GM19468 (cell line): ENCODE measurements at regions not wholly inside any gene's neighbourhood (a gene's known extent, or its start where the extent isn't known, plus 50 kb on each side); places are given as distances from the start of the nearest gene placed in this dataset.

Experiments used
- ATAC-seq: cut with Tn5 transposase; IDR thresholded peaks from one replicate; pipeline ENCODE4 v1.9.1; 2021; ENCODE audit warnings: mild to moderate bottlenecking, moderate library complexity, moderate number of reproducible peaks; ENCODE audit not compliant: unreplicated experiment; ENCODE audit errors: extremely low read depth

DNA sequence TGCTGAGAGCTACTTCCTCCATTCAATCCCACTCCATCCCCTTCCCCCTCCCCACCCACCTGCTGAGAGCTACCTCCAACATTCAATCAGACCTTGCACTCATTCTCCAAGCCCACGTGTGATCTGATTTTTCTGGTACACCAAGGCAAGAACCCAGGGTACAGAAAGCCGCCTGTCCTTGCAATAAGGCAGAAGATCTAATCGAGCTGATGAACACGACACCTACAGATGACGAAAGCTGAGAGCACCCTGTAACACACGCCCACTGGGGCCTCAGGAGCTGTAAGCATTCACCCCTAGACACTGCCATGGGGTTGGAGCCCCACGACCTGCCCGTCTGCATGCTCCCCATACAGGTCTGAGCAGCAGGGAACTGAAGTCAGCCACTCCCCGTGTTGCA lies 58.3 kb downstream of the TRIML1 start:
- no peak for ATAC-seq

- ATAC-seq: no peak
Observed at GRCh38 chr4:188198982-188199792, 59.9 kb downstream of the TRIML1 start.

DNA sequence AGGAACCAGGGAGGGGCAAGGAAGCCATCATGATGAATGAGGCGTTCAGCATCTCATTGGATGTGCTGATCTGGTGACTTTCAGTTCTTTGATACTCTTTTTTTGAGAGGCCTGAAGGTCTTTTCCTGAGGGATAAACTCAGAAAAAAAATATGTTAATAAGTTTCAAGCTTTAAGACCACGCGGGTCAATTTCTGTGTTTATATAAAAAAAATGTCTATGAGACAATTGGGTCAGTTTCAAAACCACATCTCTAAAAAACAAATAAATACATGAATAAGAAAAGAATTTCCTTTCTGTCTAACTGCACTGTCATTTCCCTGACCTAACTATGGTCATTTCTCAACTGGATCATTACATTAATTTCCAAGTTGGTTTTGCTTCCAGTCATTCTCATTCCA lies 62.6 kb downstream of the TRIML1 start:
- no peak for ATAC-seq

- ATAC-seq: no peak
Observed at GRCh38 chr4:188206783-188207182, 67.5 kb downstream of the TRIML1 start.

DNA sequence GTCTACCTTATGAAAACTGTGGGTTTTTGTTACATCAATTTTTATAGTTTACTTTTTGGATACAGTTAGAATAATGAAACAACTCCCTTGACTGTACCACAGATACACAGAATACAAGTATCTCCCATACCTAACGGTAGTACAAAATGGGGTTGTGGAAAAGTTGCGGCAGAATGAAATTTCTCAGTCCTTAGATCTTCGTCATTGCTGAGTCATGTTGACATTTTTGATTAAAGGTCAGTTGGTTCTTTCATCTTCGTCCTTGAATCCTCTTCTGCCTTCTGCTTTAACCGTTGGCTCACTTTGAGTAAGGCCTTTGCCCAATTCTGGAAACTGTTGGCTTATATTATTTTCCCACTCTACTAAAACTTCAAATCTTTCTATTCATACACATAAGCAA lies 75.6 kb downstream of the TRIML1 start:
- ATAC-seq: no peak

DNA sequence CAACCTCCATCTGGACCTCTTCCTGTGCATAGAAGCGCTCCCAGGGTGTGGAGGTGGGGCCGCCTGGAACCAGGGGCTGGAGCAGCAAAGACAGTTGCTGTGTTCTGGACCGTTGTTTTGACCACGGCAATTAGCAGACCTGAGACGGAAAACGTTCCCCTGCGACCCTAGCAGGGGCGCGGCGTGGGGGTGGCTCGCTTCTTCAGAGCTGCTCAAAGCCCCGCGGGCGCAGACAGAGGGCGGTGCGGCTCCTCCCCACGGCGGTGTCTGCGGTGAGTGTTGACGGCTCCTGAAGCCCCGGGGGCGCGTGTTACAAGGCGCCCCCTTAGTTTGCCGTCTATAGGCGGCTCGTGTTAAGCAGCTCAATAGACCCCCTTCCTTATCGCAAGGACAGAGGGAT lies 79.2 kb downstream of the TRIML1 start:
- ATAC-seq: no peak

GRCh38 chr4:188220006-188220405 lies 80.8 kb downstream of the TRIML1 start:
- no peak for ATAC-seq

DNA sequence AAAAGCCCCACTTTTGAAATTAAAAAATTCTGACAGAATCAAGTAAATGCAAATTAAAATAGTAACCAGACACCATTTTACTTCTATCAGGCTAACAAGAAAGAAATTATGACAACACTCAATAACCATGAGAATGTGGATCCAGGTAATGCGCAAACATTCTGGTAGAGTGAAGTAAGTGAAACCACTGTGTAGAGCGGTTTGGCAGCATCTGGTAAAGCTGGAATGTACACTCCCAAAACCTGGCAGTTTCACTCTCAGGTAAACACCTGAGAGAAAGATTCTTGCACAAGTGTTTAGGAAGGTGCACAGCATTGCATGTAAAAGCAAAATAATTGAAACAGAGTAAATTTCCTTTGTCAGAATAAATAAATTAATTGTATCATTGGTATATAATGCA lies 81.8 kb downstream of the TRIML1 start:
- no peak for ATAC-seq

- ATAC-seq: no peak
Observed at GRCh38 chr4:188228279-188228678, 89.0 kb downstream of the TRIML1 start.

DNA sequence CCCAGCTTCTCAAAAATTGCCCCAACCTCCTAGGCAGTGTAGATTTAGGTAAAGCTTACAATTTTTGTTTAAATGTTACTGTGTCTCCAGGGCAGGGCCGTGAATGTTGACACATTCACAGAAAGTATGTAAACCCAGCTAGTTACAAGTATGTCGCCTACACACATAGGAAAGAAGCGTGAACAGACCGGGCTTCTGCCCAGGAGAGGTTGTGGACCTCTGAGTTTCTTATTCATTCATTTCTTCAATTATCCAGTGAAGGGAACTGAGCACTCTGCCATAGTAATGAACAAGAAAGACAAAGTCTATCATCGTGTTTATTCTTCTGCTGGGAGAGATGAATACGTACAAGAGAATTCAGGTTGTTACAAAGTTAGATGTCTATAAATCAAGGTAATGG lies 93.2 kb downstream of the TRIML1 start:
- ATAC-seq: no peak

DNA sequence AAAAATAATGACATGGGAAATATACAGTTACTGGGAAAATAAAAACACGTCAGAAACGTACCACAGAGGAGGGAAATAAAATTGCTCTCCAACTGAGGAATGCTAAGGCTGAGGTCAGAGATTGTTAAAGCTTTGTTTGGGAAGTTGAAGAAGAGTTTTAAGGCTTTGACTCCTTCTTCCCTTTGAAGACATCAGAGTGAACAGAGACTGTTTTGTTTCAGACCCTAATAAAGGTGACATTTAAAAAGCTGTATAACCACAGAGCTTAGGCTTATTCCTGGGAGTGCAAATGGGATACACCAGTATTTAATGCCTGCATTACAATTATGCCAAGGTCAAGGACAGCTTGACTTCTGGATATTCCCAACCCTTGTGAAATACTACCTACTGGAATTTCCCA lies 102.8 kb downstream of the TRIML1 start:
- ATAC-seq: no peak

DNA sequence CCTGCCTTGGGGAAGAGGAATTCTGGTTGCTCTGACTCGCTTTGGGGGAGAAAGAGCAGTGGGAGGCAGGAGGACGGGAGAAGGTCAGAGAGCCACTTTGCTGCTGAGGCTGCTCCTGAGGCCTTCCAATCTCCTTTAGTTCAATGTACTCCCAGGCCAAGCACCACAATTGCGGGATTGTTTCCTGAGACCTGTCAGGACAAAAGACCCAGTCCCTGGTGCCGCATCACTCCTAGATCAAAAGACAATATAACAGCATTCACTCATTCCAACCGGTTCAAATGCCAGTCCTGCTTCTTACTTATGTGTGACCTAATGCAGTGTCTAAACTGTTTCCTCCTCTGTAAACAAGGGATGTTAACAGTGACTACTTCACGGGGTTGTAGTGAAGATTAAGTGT lies 106.4 kb downstream of the TRIML1 start:
- ATAC-seq: no peak

DNA sequence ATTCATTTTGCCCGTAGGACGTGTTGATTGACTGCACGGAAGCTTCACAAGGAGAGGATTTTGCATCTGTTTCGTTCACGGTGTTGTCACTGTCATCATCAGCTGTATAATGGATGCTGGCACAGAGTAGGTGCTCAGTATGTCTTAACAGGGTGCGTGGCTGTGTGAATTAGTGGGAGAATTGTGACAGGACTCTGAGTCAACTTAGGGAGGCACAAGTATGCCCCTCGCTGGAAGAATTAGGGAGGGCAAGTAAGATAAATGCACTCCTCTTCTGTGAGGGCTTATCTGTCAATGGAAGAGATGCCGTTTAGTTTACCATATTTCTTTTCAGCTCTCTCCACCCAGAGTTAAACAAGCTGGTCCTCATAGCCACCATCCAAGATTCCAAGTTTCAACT lies 107.2 kb downstream of the TRIML1 start:
- ATAC-seq: no peak

- no peak for ATAC-seq
Observed at GRCh38 chr4:188254211-188254610, 115.0 kb downstream of the TRIML1 start.

GRCh38 chr4:188262464-188262863 lies 123.2 kb downstream of the TRIML1 start:
- no peak for ATAC-seq

DNA sequence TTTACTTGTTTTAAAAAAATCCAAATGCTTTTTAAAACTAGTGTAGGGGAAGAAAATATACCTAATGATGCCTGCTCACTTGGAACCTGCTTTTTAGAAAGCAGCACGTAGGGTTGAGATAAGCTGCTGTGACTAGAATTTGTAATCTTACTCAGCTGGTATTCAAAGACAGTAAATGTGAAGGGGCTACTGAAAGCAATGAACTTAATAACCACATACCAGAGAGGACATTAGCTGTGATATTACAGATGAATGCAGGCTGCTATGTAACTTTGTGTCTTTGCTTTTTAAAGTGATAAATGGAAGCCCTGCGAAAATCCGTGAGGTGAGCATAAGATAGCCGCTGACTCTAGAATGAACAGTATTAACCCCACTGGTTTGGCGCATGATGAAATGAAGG lies 124.1 kb downstream of the TRIML1 start:
- ATAC-seq: no peak

DNA sequence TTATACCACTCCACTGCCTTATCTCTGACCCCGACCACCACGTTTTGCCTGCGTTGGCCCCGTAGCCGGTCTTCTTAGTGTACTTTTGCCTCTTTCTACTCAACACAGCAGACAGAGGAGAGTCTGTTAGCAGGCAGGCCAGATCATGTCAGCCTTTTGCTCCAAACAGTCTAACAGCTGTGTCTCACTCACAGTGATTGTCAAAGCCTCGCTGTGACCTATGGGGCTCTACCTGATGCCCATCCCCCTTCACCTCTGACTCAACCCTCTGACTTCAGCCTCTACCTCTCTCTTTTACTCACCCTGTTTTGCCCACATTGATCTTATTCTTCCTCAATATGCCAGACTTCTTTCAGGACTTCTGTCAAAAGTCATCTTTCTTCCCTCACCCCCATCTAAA lies 127.1 kb downstream of the TRIML1 start:
- no peak for ATAC-seq

DNA sequence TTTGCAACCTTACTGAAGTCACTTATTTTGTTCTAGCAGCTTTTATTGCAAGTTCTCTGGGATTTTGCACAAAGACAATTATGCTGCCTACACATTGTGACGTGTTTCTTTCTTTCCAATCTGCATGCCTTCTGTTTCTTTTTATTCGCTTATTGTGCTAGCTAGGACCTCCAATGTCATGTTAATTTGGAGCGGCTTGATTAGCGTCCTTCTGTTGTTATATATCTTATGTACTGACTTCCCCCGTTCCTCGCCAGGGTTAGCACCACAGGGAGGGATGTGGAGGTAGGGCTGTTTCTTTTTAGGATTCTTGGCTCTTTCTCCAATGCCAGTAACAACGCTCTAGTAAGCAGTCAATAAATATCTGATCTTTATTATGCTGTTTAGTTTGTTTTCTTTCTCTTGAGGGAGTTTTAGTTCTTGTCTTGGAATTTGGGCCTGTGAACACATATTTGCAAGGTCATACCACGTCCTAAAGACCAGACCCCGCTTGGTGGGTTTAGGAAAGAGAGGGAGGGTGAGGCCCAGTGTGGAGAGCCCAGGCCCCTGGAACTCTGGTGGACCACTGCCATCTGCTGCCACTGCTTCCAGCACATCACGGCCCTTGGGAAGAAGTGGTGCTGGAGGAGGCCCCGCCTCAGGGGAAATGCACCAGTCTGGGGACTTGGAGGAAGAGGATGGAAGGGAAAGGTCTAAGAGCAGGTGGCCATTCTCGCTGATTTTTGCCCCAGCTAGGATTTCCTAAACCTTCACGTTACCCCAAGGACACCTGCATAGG lies 129.1 kb downstream of the TRIML1 start:
- ATAC-seq: no peak

DNA sequence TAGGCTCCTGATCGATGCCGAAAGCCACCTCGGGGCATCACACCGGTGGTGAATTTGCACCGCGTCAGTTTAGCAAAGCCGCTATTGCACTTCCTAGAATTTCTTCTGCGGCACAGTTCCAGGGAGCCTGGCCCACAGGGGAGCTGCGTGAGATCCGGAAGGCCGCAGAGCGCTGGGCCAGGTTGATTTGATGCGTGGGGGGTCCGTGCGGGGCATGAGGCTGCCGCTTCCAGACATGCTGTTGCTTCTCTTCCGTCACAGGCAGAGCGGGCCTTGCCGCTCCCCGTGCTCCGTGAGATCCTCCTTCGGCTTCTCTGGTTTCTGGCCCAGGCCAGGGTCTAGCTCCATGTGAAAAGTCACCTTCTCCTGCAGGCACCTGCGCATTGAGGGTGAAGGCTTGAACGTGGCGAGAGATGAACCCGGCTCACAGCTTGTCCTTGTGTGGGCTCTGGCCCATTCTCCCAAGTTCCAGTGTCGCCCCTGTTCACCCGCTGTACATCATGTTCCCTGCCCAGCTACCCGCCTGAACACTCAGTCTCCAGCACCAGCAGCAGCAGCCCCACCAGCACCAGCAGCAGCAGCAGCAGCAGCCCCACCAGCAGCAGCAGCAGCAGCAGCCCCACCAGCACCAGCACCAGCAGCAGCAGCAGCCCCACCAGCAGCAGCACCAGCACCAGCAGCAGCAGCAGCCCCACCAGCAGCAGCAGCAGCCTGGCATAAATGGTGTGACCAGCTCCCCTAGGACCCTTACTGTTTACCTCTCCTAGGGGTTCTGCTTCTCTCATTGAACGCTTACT lies 131.2 kb downstream of the TRIML1 start:
- no peak for ATAC-seq

DNA sequence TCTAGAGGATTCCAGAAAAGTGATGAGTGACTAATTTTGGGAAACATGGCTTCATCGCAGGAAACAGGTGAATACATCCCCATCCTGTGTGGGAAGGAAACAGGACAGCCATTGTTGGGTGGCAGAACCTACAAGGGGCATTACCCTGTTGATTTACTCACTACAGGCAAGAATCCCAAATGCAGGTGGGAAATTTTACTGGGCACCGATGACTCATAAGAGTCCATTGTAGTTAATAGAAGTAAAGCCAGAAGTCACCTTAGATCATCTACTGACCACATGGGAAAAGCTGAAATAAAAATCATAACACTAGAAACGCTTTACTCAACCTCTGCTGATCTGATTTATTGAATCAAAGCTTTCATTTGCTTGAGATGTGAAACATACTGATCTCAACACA lies 136.4 kb downstream of the TRIML1 start:
- ATAC-seq: no peak

DNA sequence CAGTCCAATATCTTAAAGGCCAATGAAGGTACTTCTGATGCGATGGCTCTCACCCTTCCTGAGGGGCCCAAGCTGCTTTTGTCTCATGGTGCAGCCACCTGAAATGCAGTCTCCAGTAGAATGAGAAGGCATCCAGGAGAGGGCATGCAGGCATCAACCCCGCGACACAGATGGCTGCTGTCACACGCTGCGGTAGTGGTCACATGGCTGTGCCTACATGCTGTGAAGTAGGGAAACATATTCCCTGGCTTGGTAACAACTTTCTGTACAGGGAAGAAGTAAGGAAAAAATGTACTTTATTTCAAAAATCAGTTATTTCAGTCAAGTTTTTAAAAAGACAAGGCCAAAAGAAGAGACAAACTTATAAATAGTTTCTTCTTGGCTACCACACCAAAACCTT lies 139.9 kb downstream of the TRIML1 start:
- no peak for ATAC-seq
